ENCODE measurements at regions not wholly inside any gene's neighbourhood (a gene's known extent, or its start where the extent isn't known, plus 50 kb on each side); places are given as distances from the start of the nearest gene placed in this dataset.
"Not testable (repeated sequence)": the region's sequence is repeated elsewhere in the genome, so short reads cannot be mapped to it uniquely, and the experiment has no call there.

DNA sequence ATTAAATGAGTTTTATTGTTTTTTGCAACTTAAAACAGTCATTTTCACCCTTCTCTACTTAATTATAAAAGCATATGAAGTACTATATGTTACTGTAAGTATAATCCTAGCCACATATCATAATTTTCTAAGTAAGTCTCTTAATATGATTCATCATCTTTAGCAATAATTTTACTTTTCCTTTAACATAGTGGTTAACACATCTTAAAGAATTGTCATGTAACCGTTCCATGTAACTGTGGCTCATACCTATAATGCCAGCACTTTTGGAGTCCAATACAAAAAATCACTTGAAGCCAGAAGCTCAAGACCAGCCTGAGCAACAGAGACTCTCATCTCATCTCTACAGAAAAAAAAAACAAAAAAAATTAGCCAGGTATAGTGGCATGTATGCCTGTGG lies 260.6 kb upstream of the DUSP10 start:
- DNase-seq (ENCODE audit: low spot score): no peak
- no peak for TF ChIP-seq CTCF (IDR thresholded peaks at IDR 0.05; ENCODE audit: borderline replicate concordance, control extremely low read depth, extremely low read depth, insufficient read depth, missing control alignments)
- in situ Hi-C loops (cut with MboI; ENCODE audit: low sequenced_read_pairs, unreplicated experiment): no loop called here

DNA sequence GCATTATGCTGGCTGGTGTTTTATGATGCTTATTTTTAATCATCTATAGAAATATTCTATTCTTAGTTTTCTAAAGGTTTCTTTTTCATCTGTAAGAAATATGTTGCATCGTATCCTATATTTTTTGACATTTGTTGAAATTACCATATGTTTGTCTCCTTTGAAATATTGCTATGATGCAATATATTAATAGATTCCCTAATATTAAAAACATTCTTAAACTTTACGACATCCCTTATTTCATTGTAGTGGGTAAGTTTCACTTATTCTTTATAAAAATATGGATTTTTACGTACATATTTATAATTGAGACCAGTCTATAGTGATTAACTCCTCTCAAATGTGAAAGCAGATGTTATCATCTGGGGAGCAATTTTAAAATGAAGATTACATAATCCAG lies 258.2 kb upstream of the DUSP10 start:
- DNase-seq (ENCODE audit: low spot score): no peak
- in situ Hi-C loops (cut with MboI; ENCODE audit: low sequenced_read_pairs, unreplicated experiment): no loop called here
- TF ChIP-seq CTCF (IDR thresholded peaks at IDR 0.05; ENCODE audit: borderline replicate concordance, control extremely low read depth, extremely low read depth, insufficient read depth, missing control alignments): no peak

DNA sequence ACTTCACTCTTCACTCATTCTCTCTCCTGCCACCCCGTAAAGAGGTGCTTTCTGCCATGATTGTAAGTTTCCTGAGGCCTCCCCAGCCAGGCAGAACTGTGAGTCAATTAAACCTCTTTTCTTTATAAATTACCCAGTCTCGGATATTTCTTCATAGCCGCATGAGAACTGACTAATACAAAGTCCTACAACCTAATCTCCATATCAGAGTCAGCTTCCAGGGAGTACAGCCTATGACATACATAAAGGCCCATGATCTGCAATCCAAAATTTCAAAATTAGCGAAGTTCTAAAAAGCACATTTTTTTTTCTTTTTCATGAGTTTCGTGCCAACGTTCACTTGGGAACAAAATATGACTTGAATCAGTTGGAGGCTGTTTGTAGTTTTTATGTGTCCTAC lies 256.9 kb upstream of the DUSP10 start:
- no peak for TF ChIP-seq CTCF (IDR thresholded peaks at IDR 0.05; ENCODE audit: borderline replicate concordance, control extremely low read depth, extremely low read depth, insufficient read depth, missing control alignments)
- in situ Hi-C loops (cut with MboI; ENCODE audit: low sequenced_read_pairs, unreplicated experiment): no loop called here
- no peak for DNase-seq (ENCODE audit: low spot score)

- TF ChIP-seq CTCF (IDR thresholded peaks at IDR 0.05; ENCODE audit: borderline replicate concordance, control extremely low read depth, extremely low read depth, insufficient read depth, missing control alignments): no peak
- in situ Hi-C loops (cut with MboI; ENCODE audit: low sequenced_read_pairs, unreplicated experiment): no loop called here
- DNase-seq (ENCODE audit: low spot score): no peak
These were observed 256.3 kb upstream of the DUSP10 start for GRCh38 chr1:221998186-221998612.

- DNase-seq (ENCODE audit: low spot score); in situ Hi-C loops (cut with MboI; ENCODE audit: low sequenced_read_pairs, unreplicated experiment): not testable (repeated sequence)
These were observed 255.1 kb upstream of the DUSP10 start for GRCh38 chr1:221997012-221997411.

DNA sequence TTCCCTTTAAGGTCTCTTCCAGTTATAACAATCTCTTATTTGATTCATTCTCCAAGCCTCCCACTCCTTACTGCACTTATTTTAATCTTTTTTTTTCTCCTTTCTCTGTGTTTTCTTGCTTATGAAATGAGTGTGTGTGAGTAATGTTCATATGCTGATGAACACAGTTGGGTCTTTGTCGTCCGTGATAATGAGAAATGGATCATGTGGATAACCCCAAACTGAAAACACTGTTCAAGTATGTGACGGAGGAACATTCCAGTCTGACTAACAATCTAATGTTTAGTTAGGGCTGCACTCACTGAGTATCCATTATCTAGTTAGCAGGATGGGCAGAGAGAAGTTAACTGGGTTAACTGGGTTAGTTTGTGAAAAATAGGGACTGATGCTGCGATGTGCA lies 253.1 kb upstream of the DUSP10 start:
- in situ Hi-C loops (cut with MboI; ENCODE audit: low sequenced_read_pairs, unreplicated experiment): no loop called here
- no peak for DNase-seq (ENCODE audit: low spot score)
- no peak for TF ChIP-seq CTCF (IDR thresholded peaks at IDR 0.05; ENCODE audit: borderline replicate concordance, control extremely low read depth, extremely low read depth, insufficient read depth, missing control alignments)

DNA sequence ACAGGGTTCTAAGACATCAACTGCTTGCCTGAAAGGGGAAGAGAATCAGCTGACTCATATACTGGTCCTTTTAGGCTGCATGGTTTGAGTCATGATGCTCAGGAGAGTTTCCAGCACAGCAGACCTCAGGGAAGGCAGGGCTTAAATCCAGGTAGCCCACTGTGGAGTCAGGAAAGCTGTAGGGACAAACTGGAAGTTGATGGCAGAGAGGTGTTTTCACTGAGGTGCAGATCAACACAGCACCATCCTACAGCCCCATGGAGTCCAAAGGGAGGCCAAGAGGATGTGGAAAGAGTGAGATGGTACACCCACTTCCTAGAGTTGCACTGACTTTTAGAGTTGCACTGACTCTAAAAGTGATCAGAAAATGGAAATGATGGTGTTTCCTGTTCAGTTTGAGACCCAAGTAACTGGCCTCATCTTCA lies 252.4 kb upstream of the DUSP10 start:
- in situ Hi-C loops (cut with MboI; ENCODE audit: low sequenced_read_pairs, unreplicated experiment): no loop called here
- TF ChIP-seq CTCF (IDR thresholded peaks at IDR 0.05; ENCODE audit: borderline replicate concordance, control extremely low read depth, extremely low read depth, insufficient read depth, missing control alignments): no peak
- peak; percentile 24 for DNase-seq (ENCODE audit: low spot score)

Data from GM13976 (cell line).